Natural killer cell (primary cell): ENCODE measurements at regions not wholly inside any gene's neighbourhood (a gene's known extent, or its start where the extent isn't known, plus 50 kb on each side); places are given as distances from the start of the nearest gene placed in this dataset.

ENCODE experiments used
- ATAC-seq, 3 donors: fragments of 150-1000 bp in 2 of 3; fragments of 200-7000 bp in 1 of 3; cut with Tn5 transposase; 1 replicate in 1 of 3; 2 replicates in 2 of 3; pipeline ENCODE4 v1.10.0; 2021; ENCODE audit warnings: mild to moderate bottlenecking in 2 of 3, moderate library complexity in 2 of 3
- DNase-seq, 2 donors: peaks; one replicate each; pipeline versions ENCODE4 v3.0.0 to v3.0.0-alpha.2; 2013 to 2021; ENCODE audit warnings: mixed read lengths in 1 of 2
- H3K27ac ChIP-seq: one replicate; pipeline ENCODE4 v1.5.1; 2013; ENCODE audit warnings: mild to moderate bottlenecking, low read length
- H3K27me3 ChIP-seq: one replicate; pipeline ENCODE4 v1.6.1; 2013; ENCODE audit warnings: low read length; ENCODE audit not compliant: control insufficient read depth, insufficient read depth
- H3K36me3 ChIP-seq: one replicate; pipeline ENCODE4 v1.6.1; 2013; ENCODE audit warnings: low read length; ENCODE audit not compliant: control insufficient read depth, insufficient read depth
- H3K4me1 ChIP-seq: one replicate; pipeline ENCODE4 v1.6.1; 2013; ENCODE audit warnings: low read length; ENCODE audit not compliant: control insufficient read depth, insufficient read depth
- H3K4me3 ChIP-seq: one replicate; pipeline ENCODE4 v1.5.1; 2013; ENCODE audit warnings: low read length
- H3K9me3 ChIP-seq: one replicate; pipeline ENCODE4 v1.6.1; 2013; ENCODE audit warnings: low read length; ENCODE audit not compliant: control insufficient read depth, insufficient read depth
- H3K27ac Mint-ChIP-seq, 2 donors: one replicate each; pipeline ENCODE4 v1.8.0; 2022; ENCODE audit warnings: mild to moderate bottlenecking in 2 of 2, mixed read lengths in 2 of 2, moderate library complexity in 1 of 2
- H3K27me3 Mint-ChIP-seq, 2 donors: one replicate each; pipeline ENCODE4 v1.8.0; 2022; ENCODE audit warnings: low read depth in 2 of 2, mixed read lengths in 2 of 2
- H3K36me3 Mint-ChIP-seq: one replicate; pipeline ENCODE4 v1.8.0; 2022; ENCODE audit warnings: mixed read lengths
- H3K4me1 Mint-ChIP-seq, 2 donors: one replicate each; pipeline ENCODE4 v1.8.0; 2022; ENCODE audit warnings: mixed read lengths in 2 of 2
- H3K4me3 Mint-ChIP-seq: one replicate; pipeline ENCODE4 v1.8.0; 2022; ENCODE audit warnings: mild to moderate bottlenecking, moderate library complexity, mixed read lengths
- H3K9me3 Mint-ChIP-seq, 2 donors: one replicate each; pipeline ENCODE4 v1.8.0; 2022; ENCODE audit warnings: mixed read lengths in 2 of 2
- CTCF ChIP-seq: fragments of 200-600 bp; IDR thresholded peaks from one replicate; pipeline ENCODE4 v1.8.0; 2022; ENCODE audit warnings: antibody characterized with exemption
- WGBS: methylation state at CpG from one replicate; pipeline ENCODE4 v1.1.7; 2013; ENCODE audit warnings: missing lambda C conversion rate; ENCODE audit not compliant: insufficient coverage; 5-methylcytosine and 5-hydroxymethylcytosine counted together
- intact Hi-C: fragments of 100-400 bp; cut with micrococcal nuclease; formaldehyde crosslinking; loops from one replicate; pipeline ENCODE4 v1.14.2; 2022

GRCh38 chr10:6962576-6962975 lies 382.5 kb upstream of the PRKCQ start:
- ATAC-seq (no peak), DNase-seq (no peak)
- Mint-ChIP-seq H3K4me1 (peaks cover 42 to 46% of the 10 kb centered on the region in 2 donors), H3K4me3 (no peak overlapping the region), H3K36me3 (no peaks in the 10 kb centered on the region), H3K27me3 (peaks cover 0 to 4% of the 10 kb centered on the region in 2 donors), H3K9me3 (no peaks in the 10 kb centered on the region), H3K27ac (no peak overlapping the region)
- Histone ChIP-seq H3K27me3 (no peaks in the 10 kb centered on the region), H3K27ac (no peak overlapping the region), H3K36me3 (no peaks in the 10 kb centered on the region), H3K4me1 (peaks cover 9% of the 10 kb centered on the region), H3K4me3 (no peak overlapping the region), H3K9me3 (no peaks in the 10 kb centered on the region)
- intact Hi-C loops, result loop anchor here (5.0 kb wide), 1 partner anchor 35 kb away; no protein-coding TSS in a partner anchor
- no peak for TF ChIP-seq CTCF
- WGBS, result 77% methylated on average over 6 of the region's 6 CpGs

DNA sequence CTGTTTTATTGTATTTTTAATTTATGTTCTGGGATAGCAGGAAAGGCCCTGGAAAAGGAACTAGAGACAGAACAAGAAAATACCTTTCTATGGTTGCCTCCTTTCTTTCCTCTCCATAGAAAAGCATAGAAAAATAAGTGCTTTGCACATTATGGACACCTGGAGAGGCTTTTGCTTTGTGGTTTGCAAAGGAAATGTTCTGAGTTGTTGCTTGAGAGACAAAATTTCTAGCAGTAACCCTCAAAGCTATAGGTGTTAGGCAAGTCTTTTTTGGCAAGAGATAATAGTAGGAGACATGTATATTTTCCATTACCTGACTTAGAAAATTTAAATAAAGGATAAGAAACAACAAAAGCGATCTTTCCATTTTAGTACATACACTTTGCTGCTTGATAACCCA lies 378.6 kb upstream of the PRKCQ start:
- peak overlapping the region; percentile 72 for H3K4me3 Mint-ChIP-seq
- Histone ChIP-seq H3K4me3 (no peak overlapping the region), H3K9me3 (no peaks in the 10 kb centered on the region), H3K27ac (peak overlapping the region; percentile 15), H3K27me3 (no peaks in the 10 kb centered on the region), H3K4me1 (peaks cover 24% of the 10 kb centered on the region), H3K36me3 (no peaks in the 10 kb centered on the region)
- H3K4me1 Mint-ChIP-seq, result peaks cover 49 to 51% of the 10 kb centered on the region in 2 donors
- ATAC-seq (peak; percentile 68 to 90 (median 73)), DNase-seq (peak in 1 of 2 donors; percentile 31)
- H3K27ac Mint-ChIP-seq, result peak overlapping the region; percentile 79 to 86
- intact Hi-C loops, result loop anchor here (1.0 kb wide), 2 partner anchors 29 to 285 kb away; no protein-coding TSS in a partner anchor
- WGBS, result no CpG with 5 or more reads among the region's 1 CpG
- no peak for TF ChIP-seq CTCF
- H3K9me3 Mint-ChIP-seq, result no peaks in the 10 kb centered on the region
- peaks cover 0 to 4% of the 10 kb centered on the region in 2 donors for H3K27me3 Mint-ChIP-seq
- H3K36me3 Mint-ChIP-seq, result no peaks in the 10 kb centered on the region

DNA sequence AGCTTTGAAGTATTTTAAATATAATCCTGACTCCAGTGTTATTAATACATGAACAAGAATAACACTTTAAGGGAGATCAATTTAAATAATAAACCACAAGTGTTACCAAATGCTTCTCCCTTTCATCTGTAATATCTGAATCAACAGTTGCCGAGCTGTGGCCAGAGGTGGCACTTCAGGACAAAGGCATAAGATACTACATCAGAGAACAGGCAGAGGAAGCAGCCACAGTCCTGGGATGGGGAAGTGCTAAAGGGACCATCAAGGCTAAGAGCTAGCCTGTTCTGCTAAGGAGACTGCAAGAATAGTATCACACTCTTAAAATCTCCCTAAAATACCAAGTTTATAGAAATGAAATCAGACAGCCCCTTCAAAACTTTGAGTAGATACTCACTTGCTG lies 378.2 kb upstream of the PRKCQ start:
- H3K27me3 Mint-ChIP-seq, result peaks cover 0 to 4% of the 10 kb centered on the region in 2 donors
- peak overlapping the region; percentile 72 for H3K4me3 Mint-ChIP-seq
- peak; percentile 68 to 78 (median 70) for ATAC-seq
- no peaks in the 10 kb centered on the region for H3K36me3 Mint-ChIP-seq
- Histone ChIP-seq H3K27me3 (no peaks in the 10 kb centered on the region), H3K9me3 (no peaks in the 10 kb centered on the region), H3K4me3 (no peak overlapping the region), H3K36me3 (no peaks in the 10 kb centered on the region), H3K4me1 (peaks cover 24% of the 10 kb centered on the region), H3K27ac (peak overlapping the region; percentile 15)
- TF ChIP-seq CTCF, result no peak
- intact Hi-C loops, result loop anchor here (1.0 kb wide), 2 partner anchors 29 to 285 kb away; no protein-coding TSS in a partner anchor
- WGBS, result no CpG with 5 or more reads among the region's 1 CpG
- no peaks in the 10 kb centered on the region for H3K9me3 Mint-ChIP-seq
- peaks cover 49 to 51% of the 10 kb centered on the region in 2 donors for H3K4me1 Mint-ChIP-seq
- peak; percentile 19 to 41 for DNase-seq
- H3K27ac Mint-ChIP-seq, result peak overlapping the region; percentile 79 to 86

GRCh38 chr10:6957851-6958250 lies 377.8 kb upstream of the PRKCQ start:
- Mint-ChIP-seq H3K4me3 (peak overlapping the region; percentile 72), H3K36me3 (no peaks in the 10 kb centered on the region), H3K27ac (peak overlapping the region; percentile 79 to 86), H3K4me1 (peaks cover 50 to 55% of the 10 kb centered on the region in 2 donors), H3K27me3 (peaks cover 0 to 4% of the 10 kb centered on the region in 2 donors), H3K9me3 (no peaks in the 10 kb centered on the region)
- Histone ChIP-seq H3K9me3 (no peaks in the 10 kb centered on the region), H3K4me3 (no peak overlapping the region), H3K27ac (peak overlapping the region; percentile 15), H3K4me1 (peaks cover 24% of the 10 kb centered on the region), H3K27me3 (no peaks in the 10 kb centered on the region), H3K36me3 (no peaks in the 10 kb centered on the region)
- intact Hi-C loops, result loop anchor here (1.0 kb wide), 2 partner anchors 29 to 285 kb away; no protein-coding TSS in a partner anchor
- WGBS, result 83% methylated on average over 4 of the region's 4 CpGs
- TF ChIP-seq CTCF, result no peak
- no peak for ATAC-seq
- no peak for DNase-seq
